Suprapubic skin (tissue), 4 donors: ENCODE measurements at regions not wholly inside any gene's neighbourhood (a gene's known extent, or its start where the extent isn't known, plus 50 kb on each side); places are given as distances from the start of the nearest gene placed in this dataset.

ENCODE experiments used
- DNase-seq, 2 donors: peaks; one replicate each; pipeline ENCODE4 v3.0.0-alpha.2; 2019; ENCODE audit warnings: low spot score in 2 of 2
- H3K27ac ChIP-seq: fragments of 200-600 bp; sonication (generic); one replicate; pipeline ENCODE4 v1.5.1; 2019
- H3K27me3 ChIP-seq: fragments of 200-600 bp; sonication (generic); one replicate; pipeline ENCODE4 v1.5.1; 2019
- H3K36me3 ChIP-seq: fragments of 200-600 bp; sonication (generic); one replicate; pipeline ENCODE4 v1.5.1; 2019
- H3K4me1 ChIP-seq: fragments of 200-600 bp; sonication (generic); one replicate; pipeline ENCODE4 v1.5.1; 2019
- H3K4me3 ChIP-seq: fragments of 200-600 bp; sonication (generic); one replicate; pipeline ENCODE4 v1.5.1; 2019; ENCODE audit warnings: mild to moderate bottlenecking
- H3K9me3 ChIP-seq: fragments of 200-600 bp; sonication (generic); one replicate; pipeline ENCODE4 v1.5.1; 2019
- EP300 ChIP-seq: sonication (generic); formaldehyde crosslinking; IDR thresholded peaks from one replicate; pipeline ENCODE4 v1.6.1; 2017; ENCODE audit warnings: antibody characterized with exemption
- POLR2A ChIP-seq, 2 donors: fragments of 450-650 bp; IDR thresholded peaks; one replicate each; pipeline ENCODE4 v1.6.1; 2017; ENCODE audit warnings: antibody characterized with exemption in 2 of 2, mild to moderate bottlenecking in 2 of 2, moderate library complexity in 2 of 2
- POLR2AphosphoS5 ChIP-seq, 3 donors: sonication (generic); formaldehyde crosslinking; IDR thresholded peaks; one replicate each; pipeline ENCODE4 v1.6.1; 2017; ENCODE audit warnings: antibody characterized with exemption in 3 of 3
- WGBS: methylation state at CpG from one replicate; pipeline ENCODE4 v1.1.5; 2018; 5-methylcytosine and 5-hydroxymethylcytosine counted together
- TF ChIP-seq, protein P1 (sequence below), 2 donors: fragments of 200-600 bp in 1 of 2; fragments of 450-650 bp in 1 of 2; sonication (generic) in 1 of 2; IDR thresholded peaks; one replicate each; pipeline ENCODE4 v1.5.1; 2016 to 2019; ENCODE audit warnings: antibody characterized with exemption in 2 of 2, mild to moderate bottlenecking in 1 of 2, moderate library complexity in 1 of 2

DNA sequence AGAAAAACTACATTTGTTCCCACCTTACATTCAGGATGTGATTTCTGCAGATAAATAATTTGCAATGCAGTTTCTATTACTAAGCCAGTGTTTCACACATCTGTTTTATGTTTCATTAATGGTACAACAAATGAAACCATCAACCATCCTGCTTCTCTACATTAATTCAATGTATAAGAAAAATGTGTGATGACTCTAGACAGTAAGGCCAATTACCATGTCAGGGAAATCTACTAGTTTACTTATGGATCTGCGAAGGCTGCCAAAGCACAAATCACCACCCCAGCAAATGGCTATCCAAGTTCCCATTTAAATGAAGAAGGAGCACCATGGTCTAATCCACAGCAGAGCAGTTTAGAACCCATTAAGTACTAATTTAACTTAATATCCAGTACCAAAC is 50.1 kb upstream of the NCAM1 start:
- no peak overlapping the region for H3K27ac ChIP-seq
- H3K4me3 ChIP-seq, result no peak overlapping the region
- no peaks in the 10 kb centered on the region for H3K4me1 ChIP-seq
- TF ChIP-seq POLR2A (IDR thresholded peaks at IDR 0.05) (no peak), POLR2AphosphoS5 (IDR thresholded peaks at IDR 0.05) (no peak), EP300 (no peak)
- TF ChIP-seq, protein P1, sequence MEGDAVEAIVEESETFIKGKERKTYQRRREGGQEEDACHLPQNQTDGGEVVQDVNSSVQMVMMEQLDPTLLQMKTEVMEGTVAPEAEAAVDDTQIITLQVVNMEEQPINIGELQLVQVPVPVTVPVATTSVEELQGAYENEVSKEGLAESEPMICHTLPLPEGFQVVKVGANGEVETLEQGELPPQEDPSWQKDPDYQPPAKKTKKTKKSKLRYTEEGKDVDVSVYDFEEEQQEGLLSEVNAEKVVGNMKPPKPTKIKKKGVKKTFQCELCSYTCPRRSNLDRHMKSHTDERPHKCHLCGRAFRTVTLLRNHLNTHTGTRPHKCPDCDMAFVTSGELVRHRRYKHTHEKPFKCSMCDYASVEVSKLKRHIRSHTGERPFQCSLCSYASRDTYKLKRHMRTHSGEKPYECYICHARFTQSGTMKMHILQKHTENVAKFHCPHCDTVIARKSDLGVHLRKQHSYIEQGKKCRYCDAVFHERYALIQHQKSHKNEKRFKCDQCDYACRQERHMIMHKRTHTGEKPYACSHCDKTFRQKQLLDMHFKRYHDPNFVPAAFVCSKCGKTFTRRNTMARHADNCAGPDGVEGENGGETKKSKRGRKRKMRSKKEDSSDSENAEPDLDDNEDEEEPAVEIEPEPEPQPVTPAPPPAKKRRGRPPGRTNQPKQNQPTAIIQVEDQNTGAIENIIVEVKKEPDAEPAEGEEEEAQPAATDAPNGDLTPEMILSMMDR (IDR thresholded peaks at IDR 0.05), result no peak
- 100% methylated on average over 1 of the region's 1 CpG for WGBS
- no peak for DNase-seq
- no peaks in the 10 kb centered on the region for H3K36me3 ChIP-seq
- H3K9me3 ChIP-seq, result no peaks in the 10 kb centered on the region
- H3K27me3 ChIP-seq, result no peaks in the 10 kb centered on the region
